HL-60 (cell line): ENCODE measurements at regions not wholly inside any gene's neighbourhood (a gene's known extent, or its start where the extent isn't known, plus 50 kb on each side); places are given as distances from the start of the nearest gene placed in this dataset.
"Not testable (repeated sequence)": the region's sequence is repeated elsewhere in the genome, so short reads cannot be mapped to it uniquely, and the experiment has no call there.

Source experiments
- DNase-seq, 2 experiments: peaks; one replicate each; pipeline ENCODE4 v3.0.0-alpha.2; 2010 to 2020; ENCODE audit warnings: low read depth in 1 of 2, low spot score in 1 of 2
- H3K27ac ChIP-seq: fragments of 250-450 bp; sonication (Bioruptor Pico); replicated peaks from 2 replicates; pipeline ENCODE4 v1.5.1; 2020; ENCODE audit warnings: mild to moderate bottlenecking, moderate library complexity
- H3K27me3 ChIP-seq: fragments of 250-450 bp; sonication (Bioruptor Pico); 2 replicates; pipeline ENCODE4 v1.5.1; 2021; ENCODE audit warnings: mild to moderate bottlenecking, moderate library complexity; ENCODE audit not compliant: insufficient read depth, poor library complexity, severe bottlenecking
- H3K4me3 ChIP-seq: replicated peaks from 2 replicates; pipeline ENCODE4 v1.5.1; 2011; ENCODE audit warnings: mild to moderate bottlenecking, control low read depth, low read length; ENCODE audit not compliant: insufficient read depth
- GABPA ChIP-seq: IDR thresholded peaks from 2 replicates; pipeline ENCODE4 v1.6.1; 2012; ENCODE audit warnings: low read depth
- POLR2AphosphoS5 ChIP-seq: IDR thresholded peaks from 2 replicates; pipeline ENCODE4 v1.6.1; 2012; ENCODE audit warnings: low read depth
- REST ChIP-seq: IDR thresholded peaks from 2 replicates; pipeline ENCODE4 v1.6.1; 2012; ENCODE audit warnings: low read depth; ENCODE audit not compliant: insufficient replicate concordance
- SPI1 ChIP-seq: IDR thresholded peaks from 2 replicates; pipeline ENCODE4 v1.6.1; 2012; ENCODE audit warnings: low read depth, mild to moderate bottlenecking, borderline replicate concordance
- TF ChIP-seq, protein P1 (sequence below): IDR thresholded peaks from one replicate; pipeline ENCODE4 v1.5.1; 2011; ENCODE audit warnings: low read length, control low read depth, inconsistent platforms; ENCODE audit not compliant: insufficient read depth

DNA sequence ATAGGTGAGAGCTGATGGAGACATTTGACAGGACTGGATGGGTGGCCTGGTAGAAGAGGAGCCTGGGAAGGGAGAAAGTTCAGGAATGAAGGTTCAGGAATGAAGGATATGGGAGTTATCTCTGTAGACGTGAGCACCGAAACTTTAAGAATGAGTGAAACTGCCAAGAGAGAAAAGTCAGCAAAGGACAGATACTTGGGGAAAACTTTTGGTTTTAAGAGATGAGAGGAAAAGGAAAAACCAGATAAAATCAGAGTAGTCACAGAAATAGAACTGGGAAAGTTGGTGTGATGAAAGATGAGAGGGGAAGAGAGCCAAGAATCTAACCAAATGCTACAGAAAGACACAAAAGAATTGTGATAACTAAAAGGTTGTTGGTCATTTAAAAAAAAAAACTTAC lies 88.9 kb downstream of the PRR15 start:
- no peak for DNase-seq
- Histone ChIP-seq H3K4me3 (no peak overlapping the region), H3K27ac (no peak overlapping the region), H3K27me3 (no peaks in the 10 kb centered on the region)
- TF ChIP-seq SPI1 (no peak), GABPA (no peak), REST (no peak), POLR2AphosphoS5 (no peak)
- TF ChIP-seq, protein P1, sequence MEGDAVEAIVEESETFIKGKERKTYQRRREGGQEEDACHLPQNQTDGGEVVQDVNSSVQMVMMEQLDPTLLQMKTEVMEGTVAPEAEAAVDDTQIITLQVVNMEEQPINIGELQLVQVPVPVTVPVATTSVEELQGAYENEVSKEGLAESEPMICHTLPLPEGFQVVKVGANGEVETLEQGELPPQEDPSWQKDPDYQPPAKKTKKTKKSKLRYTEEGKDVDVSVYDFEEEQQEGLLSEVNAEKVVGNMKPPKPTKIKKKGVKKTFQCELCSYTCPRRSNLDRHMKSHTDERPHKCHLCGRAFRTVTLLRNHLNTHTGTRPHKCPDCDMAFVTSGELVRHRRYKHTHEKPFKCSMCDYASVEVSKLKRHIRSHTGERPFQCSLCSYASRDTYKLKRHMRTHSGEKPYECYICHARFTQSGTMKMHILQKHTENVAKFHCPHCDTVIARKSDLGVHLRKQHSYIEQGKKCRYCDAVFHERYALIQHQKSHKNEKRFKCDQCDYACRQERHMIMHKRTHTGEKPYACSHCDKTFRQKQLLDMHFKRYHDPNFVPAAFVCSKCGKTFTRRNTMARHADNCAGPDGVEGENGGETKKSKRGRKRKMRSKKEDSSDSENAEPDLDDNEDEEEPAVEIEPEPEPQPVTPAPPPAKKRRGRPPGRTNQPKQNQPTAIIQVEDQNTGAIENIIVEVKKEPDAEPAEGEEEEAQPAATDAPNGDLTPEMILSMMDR, result no peak

- H3K4me3 ChIP-seq, H3K27ac ChIP-seq, H3K27me3 ChIP-seq: not testable (repeated sequence)
- DNase-seq, result peak in 1 of 2 experiments; percentile 51
Measured at GRCh38 chr7:29654340-29654739, 90.7 kb downstream of the PRR15 start.

DNA sequence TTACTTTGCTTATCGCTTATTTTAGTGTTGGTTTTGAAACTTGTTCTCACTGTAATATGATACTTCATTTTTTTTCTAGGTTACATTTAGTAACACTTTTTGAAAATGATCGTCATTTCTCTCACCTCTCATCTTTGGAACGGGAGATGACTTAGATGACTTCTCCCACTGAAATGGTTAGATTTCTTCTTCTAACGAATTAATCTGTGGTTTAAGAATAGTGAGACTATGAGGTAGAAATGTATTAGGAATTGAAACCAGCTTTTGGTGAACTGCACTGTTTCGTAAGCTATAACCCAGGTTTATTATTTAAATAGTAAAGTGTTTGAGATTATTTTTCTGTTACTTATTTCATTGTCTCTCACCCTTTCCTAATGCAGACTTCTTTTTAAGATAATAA lies 93.7 kb downstream of the PRR15 start:
- Histone ChIP-seq H3K27me3 (no peaks in the 10 kb centered on the region), H3K4me3 (no peak overlapping the region), H3K27ac (no peak overlapping the region)
- TF ChIP-seq SPI1 (no peak), REST (no peak), GABPA (no peak)
- DNase-seq, result no peak

DNA sequence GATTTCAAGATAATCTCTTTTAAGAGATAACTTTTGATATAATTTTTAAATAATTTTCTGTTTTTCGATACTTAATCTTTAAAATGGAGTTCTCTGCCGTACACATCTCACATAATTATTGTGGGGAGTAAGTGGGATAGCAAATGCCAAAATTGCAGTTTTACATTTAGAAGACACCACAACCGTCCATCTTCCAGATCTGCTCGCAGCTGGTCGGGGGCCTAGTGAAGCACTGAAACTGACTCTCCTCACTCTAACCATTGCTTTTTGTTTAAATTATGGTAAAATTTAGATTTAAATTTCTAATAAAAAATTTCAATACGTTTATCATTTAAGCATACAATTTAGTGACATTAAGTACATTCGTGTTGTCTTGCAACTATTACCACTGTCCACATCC lies 94.2 kb downstream of the PRR15 start:
- Histone ChIP-seq H3K27ac (no peak overlapping the region), H3K4me3 (no peak overlapping the region), H3K27me3 (no peaks in the 10 kb centered on the region)
- no peak for DNase-seq
- no peak for TF ChIP-seq SPI1

DNA sequence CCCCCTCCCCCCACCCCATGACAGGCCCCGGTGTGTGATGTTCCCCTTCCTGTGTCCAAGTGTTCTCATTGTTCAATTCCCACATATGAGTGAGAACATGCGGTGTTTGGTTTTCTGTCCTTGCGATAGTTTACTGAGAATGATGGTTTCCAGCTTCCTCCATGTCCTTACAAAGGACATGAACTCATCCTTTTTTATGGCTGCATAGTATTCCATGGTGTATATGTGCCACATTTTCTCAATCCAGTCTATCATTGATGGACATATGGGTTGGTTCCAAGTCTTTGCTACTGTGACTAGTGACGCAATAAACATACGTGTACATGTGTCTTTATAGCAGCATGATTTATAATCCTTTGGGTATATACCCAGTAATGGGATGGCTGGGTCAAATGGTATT lies 95.6 kb downstream of the PRR15 start:
- not testable (repeated sequence) for DNase-seq

GRCh38 chr7:29662899-29663298 lies 99.3 kb downstream of the PRR15 start:
- DNase-seq, result not testable (repeated sequence)

More for the DNA sequence above, 95.6 kb downstream of the PRR15 start:
- not testable (repeated sequence) for H3K27me3 ChIP-seq, H3K27ac ChIP-seq, H3K4me3 ChIP-seq

GRCh38 chr7:29664999-29665398 lies 101.4 kb downstream of the PRR15 start:
- not testable (repeated sequence) for H3K27ac ChIP-seq, H3K4me3 ChIP-seq

More at GRCh38 chr7:29662899-29663298, 99.3 kb downstream of the PRR15 start:
- H3K27ac ChIP-seq, H3K4me3 ChIP-seq, H3K27me3 ChIP-seq: not testable (repeated sequence)

GRCh38 chr7:29667096-29667669 lies 103.5 kb downstream of the PRR15 start:
- H3K27me3 ChIP-seq, DNase-seq, H3K27ac ChIP-seq, H3K4me3 ChIP-seq: not testable (repeated sequence)

More at GRCh38 chr7:29664999-29665398, 101.4 kb downstream of the PRR15 start:
- not testable (repeated sequence) for H3K27me3 ChIP-seq, DNase-seq

- H3K27ac ChIP-seq, H3K27me3 ChIP-seq, H3K4me3 ChIP-seq: not testable (repeated sequence)
Measured at GRCh38 chr7:29671286-29671685, 107.7 kb downstream of the PRR15 start.

GRCh38 chr7:29673635-29674034 lies 110.0 kb downstream of the PRR15 start:
- not testable (repeated sequence) for H3K27me3 ChIP-seq, DNase-seq, H3K27ac ChIP-seq, H3K4me3 ChIP-seq

More at GRCh38 chr7:29671286-29671685, 107.7 kb downstream of the PRR15 start:
- DNase-seq, result not testable (repeated sequence)

DNA sequence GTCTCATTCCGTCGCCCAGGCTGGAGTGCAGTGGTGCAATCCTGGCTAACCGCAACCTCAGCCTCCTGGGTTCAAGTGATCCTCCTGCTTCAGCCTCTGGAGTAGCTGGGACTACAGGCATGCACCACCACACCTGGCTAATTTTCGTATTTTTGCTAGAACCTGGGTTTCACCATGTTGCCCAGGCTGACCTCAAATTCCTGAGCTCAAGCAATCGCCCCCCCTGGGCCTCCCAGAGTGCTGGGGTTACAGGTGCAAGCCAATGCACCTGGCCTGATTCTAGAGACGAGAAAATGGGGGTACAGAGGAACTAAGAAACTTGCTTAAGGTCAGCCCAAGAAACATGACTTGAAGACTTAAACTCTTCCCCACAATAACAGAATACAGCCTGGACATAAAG lies 111.0 kb downstream of the PRR15 start:
- H3K27ac ChIP-seq, H3K4me3 ChIP-seq, DNase-seq, H3K27me3 ChIP-seq: not testable (repeated sequence)
